Stimulated activated CD4-positive, alpha-beta T cell treated with anti-CD3 and anti-CD28 coated beads, Interleukin-15, amount 100 ng/mL, for 48 hours (primary cell): ENCODE measurements at regions not wholly inside any gene's neighbourhood (a gene's known extent, or its start where the extent isn't known, plus 50 kb on each side); places are given as distances from the start of the nearest gene placed in this dataset.

Experiments
- DNase-seq, 2 donors: peaks; one replicate each; pipeline ENCODE4 v3.0.0-alpha.2; 2020; ENCODE audit warnings: low read depth in 2 of 2

DNA sequence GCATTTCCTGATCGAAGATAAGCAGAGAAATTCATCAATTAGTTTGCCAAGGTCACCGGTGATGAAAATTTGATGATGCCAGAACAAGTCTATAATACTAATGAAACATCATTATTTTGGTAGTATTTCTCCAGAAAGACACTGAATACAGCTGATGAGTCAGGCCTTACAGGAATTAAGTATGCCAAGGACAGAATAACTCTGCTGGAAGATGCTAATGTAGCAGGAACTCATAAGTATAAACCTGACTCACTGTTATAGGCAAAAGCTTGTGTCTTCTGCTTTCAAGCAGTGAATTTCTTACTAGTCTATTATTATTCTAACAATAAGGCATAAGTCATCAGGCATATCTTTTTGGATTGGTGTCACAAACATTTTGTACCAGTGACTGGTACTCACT, 1825.1 kb upstream of the IGFBP7 start:
- DNase-seq = no peak

DNA sequence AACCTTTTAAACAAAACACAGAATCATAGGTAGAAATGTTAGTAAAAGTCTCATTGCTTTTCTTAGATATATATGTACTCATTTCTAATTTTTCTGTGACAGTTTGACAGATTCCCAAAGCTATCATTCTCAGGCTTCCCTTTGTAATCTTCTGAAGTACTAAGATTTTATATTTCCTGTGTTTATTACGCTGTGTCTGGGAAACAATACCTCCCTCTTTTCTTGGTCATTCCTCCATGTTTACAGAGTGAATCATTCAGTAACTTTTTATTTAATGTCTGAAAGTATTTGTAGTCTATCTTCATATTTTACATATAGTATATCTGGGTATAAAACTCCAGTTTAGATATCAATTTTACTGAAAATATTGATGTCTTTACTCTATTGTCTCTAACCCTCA, 1826.3 kb upstream of the IGFBP7 start:
- DNase-seq = no peak

DNA sequence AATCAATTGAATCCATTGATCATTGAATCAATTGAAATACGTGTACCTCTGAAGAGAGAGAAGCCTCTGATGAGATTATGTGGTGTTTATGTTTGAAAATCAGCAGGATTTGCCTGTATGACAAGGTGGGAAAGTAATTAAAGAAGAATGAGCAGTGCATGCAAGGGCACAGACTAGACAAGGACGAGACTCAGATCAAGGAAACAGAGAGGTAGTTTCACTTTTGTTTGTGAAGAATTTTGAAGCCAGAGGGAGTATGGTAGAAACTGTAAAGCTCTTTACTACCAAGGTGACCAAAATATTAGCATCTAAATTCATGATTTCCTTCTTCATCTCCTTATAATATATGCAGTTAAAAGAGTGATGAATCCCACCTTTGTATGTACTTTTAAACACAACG, 1830.0 kb upstream of the IGFBP7 start:
- no peak for DNase-seq

DNA sequence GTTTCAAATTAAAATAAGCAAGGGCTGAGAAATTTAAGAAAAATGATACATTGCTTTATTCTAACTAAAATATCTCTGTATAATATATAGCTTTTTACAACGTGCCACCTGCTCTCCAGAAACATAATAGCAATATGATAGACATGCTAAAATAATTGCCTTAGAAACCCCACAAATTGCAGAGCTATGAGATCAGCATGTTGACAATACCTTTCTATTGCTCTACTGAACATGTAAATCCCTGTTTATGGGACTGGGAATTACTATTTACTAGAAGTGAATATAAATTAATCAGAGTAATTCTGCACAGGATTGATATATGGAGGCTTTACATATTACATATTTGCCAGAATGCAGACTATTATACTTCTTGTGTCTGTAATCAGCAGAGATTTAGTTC, 1831.1 kb upstream of the IGFBP7 start:
- DNase-seq = no peak

DNA sequence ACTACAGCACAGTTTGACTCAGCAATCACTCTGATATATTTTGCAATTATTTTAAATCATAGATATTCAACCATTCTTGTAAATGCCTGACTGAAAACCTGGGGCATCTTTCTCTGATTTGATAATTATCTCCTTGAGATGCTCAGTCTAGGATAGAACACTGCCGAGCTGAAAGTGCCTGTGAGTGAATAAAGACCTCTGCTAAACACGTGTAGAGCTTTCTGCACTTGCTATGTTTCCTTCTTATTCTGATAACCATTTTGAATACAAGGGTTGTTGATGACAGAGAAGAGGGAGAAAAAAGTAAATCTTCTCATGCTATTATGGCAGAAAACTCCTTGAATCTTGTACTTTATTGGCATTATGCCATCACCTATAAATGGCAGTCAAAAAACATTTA, 1843.4 kb upstream of the IGFBP7 start:
- DNase-seq = no peak

DNA sequence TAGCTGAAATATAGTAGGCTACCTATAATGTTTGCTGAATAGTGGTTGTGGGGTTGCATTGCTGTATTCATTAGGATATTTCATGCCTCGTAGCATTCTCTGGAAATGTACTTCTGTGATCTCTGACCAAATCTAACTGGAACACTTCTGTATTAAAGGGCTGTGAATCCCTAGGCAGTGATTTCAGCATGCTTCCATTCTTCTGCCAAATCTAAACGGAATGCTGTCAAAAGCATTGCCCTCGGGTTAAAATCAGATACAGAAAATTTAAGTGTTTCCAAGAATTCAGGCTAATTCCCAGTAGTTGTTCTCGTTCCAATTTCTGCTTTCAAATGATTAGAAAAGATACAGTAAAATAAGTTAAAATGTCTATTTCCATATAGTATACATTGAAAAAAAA, 1847.5 kb upstream of the IGFBP7 start:
- no peak for DNase-seq

DNA sequence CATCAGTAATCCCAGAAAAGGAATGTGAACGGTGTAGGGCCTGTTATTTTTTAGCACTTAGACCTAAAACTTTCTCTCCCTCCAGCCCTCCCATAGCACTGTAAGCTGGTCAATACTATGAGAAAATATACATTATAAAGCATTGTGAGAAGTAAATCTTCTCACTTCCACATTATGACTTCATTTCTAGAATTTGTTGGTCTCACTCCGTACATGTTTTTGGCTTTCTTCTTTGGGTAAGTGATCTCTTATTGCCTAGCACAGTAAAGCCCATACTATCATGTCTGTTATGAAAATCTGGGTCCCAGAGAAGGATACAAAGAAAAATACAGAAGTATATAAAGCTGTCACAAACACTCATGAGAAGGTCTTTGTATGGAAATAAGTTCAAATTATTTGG, 1851.1 kb upstream of the IGFBP7 start:
- DNase-seq = no peak

DNA sequence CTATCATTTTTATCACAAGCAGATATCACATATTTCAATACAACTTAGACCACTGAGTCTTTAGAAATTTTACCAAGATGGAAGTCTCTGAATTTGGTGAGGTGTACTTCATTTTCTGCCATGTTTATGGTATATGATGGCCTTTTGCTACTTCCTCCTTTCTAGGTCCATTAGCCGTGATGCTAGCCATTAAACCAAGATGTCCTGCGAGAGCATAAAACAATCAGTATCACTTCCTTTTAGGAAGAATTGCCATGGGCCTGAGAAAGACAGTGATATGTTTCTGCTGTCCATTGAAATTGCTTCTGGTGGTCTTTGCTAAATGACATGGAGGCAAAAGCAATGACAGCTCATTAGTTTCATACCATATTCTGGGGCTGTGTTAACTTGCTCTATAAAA, 1851.7 kb upstream of the IGFBP7 start:
- no peak for DNase-seq

DNA sequence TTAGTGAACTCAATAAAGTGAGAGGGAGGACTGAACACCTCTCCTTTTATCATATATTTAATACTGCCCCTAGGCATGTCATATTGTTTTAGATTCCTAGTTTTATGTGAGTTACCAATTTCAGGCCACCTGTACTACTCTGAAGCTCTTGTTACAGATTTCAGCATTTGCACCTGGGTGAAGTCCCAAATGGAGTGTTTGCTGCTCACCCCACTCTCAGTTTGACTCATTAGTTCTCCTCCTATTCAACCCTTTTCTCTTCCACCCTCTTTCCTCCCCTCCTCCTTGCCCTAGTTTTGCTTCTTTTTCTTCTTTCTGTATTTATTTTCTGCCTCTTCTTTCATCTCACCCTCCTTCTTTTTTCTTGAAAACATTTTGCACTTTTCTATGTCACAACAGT, 1852.2 kb upstream of the IGFBP7 start:
- no peak for DNase-seq

DNA sequence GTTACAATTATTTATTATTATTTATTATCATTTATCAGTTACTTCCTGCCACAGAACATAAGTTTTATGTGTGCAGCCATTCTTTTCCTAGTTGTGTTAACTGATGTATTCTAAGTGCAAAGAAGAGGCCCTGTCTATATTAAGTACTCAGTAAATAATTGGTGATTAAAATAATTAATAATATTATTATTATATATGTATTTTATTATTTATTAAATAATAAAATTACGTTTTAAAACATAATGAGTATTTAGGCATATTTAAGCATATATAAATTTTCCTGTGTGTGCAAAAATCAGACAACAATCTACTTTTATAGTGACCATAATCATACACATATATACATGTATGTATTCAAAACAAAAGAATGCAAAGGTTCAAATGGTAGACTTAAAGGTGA, 1871.6 kb upstream of the IGFBP7 start:
- DNase-seq = no peak

DNA sequence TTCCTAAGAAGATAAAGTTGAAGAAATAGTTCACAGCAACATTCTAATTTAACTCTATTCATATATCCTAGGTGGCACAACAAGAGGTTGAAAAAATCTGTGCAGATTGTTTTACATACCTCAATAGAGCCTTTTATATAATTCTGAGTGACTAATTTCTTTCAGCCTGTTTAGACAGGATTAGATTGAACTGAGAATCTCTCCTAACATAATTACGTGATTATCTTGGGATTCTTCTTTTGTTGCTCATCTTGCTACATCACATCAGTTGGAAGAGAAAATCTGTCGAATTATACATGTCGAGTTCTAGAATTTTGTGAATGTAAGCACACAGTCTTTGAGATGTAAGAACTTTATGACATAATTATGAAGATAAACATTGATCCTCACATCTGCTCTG, 1873.7 kb upstream of the IGFBP7 start:
- DNase-seq = no peak

DNA sequence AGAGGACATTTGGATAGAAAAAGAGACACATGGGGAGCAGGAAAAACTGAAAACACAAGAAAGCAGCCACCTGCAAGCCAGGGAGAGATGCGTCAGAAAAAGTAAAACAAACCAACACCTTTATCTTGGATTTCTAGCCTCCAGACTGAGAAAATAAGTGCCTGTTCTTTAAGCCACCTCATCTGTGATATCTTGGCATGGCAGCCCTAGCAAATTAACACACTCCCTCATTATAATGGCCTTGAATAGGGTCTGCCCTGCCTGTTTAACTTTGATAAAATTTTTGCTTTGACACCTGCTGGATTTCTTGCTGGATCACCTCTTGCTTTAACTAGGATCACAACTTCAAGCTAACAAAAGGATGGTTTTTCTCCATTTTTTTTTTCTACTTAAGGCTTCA, 1892.0 kb upstream of the IGFBP7 start:
- DNase-seq = no peak

DNA sequence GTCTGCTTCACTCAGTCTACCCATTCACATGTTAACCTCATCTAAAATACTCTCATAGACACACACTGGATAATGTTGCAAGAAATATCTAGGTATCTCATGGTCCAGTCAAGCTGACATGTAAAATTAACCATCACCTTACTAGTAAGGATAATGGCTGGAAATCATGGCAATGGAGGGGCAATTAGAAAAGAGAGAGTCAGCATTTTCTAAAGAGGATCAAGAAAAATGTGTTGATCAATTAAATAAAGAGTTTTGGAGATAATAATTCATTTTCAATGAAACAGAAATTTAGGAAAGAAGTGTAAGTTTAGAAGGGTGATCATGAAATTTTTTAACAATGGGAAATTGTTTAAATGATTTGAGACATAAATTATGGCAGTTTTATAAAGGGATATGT, 1914.1 kb upstream of the IGFBP7 start:
- no peak for DNase-seq

DNA sequence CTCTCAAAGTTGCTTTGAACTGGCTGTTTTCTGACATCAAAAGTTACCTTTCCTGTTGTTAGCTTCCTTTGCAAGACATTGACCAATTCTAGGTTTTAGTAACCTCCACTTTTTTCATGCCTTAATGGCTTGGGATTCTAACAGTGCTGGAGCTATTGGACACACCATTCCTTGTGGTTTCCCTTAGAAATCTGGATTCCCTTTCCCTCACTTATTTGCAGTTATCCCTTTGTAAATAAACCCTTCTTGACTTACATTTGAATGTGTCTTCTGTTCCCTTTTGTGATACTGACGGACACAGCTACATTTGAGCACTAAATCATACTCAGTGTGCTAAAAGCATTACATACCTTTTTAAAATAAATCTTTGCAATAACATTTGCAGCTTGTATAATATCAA, 1927.6 kb upstream of the IGFBP7 start:
- no peak for DNase-seq

DNA sequence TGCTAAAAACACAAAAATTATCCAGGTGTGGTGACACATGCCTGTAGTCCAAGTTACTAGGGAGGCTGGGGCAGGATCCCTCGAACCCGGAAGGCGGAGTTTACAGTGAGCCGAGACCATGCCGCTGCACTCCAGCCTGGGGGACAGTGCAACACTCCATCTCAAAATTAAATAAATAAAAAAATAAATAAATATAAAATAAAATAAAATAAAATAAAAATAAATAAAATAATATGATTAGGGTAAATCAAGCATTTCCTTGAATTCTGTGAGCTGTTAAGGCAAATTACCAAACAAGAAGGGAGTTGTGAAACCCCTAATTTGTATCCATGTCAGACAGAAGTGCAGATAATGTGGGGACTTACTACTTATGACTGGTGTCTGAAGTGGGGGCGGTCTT, 1928.9 kb upstream of the IGFBP7 start:
- no peak for DNase-seq

DNA sequence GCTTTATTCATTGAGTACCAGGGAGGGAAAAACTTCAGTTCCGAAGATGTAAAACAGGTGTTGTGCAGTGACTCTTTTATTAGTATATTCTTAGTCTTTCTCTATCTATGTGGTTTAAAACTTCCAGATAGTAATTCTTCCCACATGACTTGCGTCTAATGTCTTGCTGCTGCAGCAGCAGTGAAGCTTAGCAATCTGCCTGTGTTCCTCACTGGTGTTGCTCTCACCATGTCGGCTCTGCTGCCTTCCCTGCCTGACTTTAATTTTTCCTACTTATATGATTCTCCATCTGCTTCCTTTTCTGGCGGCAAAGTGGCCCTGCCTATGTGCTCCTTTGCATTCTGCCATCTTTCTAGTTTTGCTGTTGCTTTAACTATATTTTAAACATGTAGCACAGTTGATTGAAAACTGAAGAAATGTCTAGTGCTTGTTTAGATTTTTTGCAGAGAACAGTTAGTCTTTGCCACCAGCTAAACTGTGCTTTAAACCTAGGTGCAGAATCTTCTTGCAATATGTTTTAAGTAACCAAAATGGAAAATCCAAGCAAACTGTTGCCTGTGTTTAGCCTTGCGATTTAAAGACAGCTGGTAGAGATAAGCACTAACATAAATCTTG, 1934.2 kb upstream of the IGFBP7 start:
- DNase-seq = no peak

DNA sequence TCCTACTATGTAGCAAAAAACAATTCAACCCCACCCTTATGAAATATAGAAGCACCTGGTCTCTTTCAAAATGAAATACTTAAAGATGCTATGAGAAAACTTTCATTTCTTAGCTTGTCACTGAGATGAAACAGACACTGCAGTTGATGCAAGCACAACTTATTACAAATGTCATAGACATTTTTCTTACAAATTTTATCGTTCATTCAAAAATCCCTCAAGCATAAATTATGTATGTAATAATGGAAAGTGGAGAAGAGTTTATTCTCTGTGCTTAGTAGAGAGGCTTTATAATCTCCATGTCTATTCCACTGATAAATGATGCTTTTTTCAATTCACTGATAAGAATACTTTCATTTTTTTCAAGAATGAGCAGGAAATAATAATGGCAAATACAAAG, 1943.9 kb upstream of the IGFBP7 start:
- DNase-seq = no peak

DNA sequence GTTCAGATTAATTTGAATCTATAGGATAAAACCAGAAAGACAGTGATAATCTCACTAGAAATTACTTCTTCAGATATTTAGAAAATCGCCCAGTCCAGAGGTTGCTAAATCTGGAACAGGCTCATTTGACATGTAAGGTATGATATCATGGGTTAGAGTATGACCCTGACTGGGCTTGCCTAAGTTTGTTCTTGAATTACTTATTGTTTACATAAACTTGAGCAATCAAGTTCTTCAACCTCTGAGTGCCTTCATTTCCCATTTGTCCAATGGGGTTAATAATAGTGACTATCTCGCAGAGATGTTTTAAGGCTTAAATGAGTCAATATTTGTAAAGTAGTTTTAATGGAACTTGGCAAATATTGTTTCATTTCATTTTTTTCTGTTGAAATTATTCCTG, 1947.6 kb upstream of the IGFBP7 start:
- no peak for DNase-seq

DNA sequence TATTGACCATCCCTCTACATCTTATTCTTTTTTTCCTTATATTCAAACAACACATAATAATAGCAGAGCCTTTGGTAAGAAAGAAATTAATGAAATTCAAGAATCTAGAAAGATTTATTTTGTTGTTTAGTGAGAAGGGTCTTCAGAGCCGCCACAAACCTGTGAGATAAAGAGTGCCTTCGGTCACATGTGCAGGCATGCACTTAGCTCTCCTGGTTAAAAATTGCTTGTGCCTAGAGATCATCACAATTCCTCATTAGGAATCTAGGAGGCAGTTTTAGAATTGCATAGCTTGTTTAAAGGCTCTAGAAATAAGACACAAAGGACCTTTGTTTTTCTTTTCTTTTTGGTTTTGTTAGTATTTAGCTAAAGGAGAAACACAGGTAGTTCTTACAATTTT, 1948.4 kb upstream of the IGFBP7 start:
- no peak for DNase-seq

DNA sequence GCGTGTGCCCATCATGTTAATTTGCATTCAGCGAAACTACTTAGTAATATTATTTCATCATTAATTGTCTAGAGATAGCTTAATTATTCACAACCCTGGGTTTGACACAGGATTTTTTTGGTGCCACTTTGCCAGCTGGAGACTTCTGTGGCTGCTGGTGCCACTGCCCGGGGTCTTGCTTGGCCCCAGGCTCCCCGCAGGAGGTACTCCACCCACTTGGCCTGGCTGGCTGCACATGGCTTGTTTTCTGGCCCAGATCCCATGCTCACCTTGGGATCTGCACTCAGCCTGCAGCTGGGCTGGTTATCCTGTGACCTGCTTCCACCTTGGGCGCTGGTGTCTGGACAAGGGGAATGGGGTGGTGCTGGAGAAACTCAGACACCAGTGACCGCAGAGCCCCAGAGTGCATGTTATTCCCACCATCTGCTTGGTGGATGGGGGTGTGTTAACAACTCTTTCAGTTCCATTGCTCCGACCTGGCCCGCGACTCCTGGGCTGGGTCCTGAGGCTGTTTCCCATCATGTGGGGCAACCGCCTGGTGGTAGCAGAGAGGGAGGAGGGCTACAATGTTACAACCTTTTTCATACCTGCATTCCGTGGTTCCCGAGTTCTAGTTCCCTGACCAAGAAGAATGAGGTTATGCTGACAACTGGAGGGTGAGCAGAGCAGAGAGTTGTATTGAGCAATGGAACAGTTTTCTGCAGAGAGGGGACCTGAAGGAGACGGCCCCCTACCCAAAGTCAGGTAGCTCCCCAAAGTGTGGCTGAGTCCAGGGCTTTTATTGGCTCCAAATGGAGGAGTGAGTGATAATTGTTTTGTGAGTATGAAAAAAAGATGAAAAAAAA, 1950.0 kb upstream of the IGFBP7 start:
- DNase-seq = no peak

DNA sequence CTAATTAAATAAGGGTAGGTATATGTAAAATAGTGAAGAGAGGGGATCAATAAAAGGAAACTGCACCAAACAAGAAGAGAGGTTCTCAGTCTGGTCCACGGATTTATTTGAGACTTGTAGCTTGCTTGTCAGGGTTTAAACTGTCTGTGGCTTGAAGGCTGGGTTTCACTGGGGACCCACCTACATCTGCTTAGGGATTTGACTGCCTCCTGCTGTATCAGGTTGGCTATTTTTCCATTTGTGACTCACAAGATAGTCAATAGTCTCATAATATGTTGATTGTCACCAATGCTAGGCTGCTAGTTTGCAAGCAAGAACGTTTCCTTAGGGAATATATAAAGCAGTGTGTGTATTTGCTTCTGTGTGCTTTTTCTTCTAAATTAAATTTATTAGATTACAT, 1950.7 kb upstream of the IGFBP7 start:
- DNase-seq = no peak

DNA sequence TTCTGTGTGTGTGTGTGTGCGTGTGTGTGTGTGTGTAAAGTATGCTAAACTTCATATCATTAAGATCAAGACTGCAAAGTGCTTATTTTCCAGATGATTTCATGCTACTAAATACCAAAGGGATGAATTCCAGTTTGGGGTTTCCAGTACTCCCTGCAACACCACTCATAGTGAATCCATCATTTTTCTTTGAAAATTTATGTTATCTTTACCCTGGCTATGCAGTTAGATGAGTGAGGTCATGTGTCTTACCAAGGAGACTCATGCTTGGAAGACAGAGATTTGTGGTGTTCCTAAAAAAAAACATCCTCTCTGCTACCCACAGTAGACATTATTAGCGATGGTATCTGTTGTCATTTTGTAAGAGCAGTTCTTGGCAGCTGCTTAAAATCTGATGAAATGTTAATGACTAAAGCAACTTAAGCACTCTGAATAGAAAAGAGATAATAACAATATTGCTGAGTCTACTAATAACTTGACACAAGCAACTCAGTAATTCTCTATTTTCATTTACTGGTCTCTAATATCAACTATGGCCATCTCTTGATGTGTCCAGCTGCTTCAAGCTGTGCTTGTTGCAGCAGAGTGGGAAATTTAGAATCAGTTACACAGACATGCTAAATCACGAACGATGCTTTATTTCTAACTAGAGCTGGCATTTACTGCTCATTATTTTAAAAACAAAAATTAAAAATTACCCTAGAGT, 1953.0 kb upstream of the IGFBP7 start:
- no peak for DNase-seq
